LNCAP (cell line): ENCODE measurements at regions not wholly inside any gene's neighbourhood (a gene's known extent, or its start where the extent isn't known, plus 50 kb on each side); places are given as distances from the start of the nearest gene placed in this dataset.

Experiments used
- TF ChIP-seq, protein P1 (sequence below): fragments of 450-650 bp; IDR thresholded peaks from 2 replicates; pipeline ENCODE4 v1.5.1; 2017; ENCODE audit warnings: mild to moderate bottlenecking

DNA sequence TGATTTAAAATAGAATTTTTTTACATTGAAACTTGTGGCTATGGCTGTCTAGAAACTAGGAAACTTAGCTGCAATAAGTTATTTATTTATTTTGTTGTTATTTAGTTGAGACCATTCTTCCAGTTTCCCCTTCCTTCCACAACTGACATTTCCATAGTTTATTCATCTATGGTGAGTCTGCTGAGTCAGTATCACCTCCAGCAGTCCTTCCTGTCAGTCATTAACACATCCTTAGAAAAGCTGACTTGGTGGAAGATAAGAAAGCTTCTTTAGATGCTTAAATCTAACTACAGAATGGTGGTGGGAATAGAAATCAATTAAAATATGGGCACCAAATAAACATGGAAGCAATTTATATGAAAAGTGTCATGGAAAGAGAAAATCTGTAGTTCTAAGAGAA lies 714.0 kb downstream of the RWDD3 start:
- TF ChIP-seq, protein P1, sequence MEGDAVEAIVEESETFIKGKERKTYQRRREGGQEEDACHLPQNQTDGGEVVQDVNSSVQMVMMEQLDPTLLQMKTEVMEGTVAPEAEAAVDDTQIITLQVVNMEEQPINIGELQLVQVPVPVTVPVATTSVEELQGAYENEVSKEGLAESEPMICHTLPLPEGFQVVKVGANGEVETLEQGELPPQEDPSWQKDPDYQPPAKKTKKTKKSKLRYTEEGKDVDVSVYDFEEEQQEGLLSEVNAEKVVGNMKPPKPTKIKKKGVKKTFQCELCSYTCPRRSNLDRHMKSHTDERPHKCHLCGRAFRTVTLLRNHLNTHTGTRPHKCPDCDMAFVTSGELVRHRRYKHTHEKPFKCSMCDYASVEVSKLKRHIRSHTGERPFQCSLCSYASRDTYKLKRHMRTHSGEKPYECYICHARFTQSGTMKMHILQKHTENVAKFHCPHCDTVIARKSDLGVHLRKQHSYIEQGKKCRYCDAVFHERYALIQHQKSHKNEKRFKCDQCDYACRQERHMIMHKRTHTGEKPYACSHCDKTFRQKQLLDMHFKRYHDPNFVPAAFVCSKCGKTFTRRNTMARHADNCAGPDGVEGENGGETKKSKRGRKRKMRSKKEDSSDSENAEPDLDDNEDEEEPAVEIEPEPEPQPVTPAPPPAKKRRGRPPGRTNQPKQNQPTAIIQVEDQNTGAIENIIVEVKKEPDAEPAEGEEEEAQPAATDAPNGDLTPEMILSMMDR: no peak

DNA sequence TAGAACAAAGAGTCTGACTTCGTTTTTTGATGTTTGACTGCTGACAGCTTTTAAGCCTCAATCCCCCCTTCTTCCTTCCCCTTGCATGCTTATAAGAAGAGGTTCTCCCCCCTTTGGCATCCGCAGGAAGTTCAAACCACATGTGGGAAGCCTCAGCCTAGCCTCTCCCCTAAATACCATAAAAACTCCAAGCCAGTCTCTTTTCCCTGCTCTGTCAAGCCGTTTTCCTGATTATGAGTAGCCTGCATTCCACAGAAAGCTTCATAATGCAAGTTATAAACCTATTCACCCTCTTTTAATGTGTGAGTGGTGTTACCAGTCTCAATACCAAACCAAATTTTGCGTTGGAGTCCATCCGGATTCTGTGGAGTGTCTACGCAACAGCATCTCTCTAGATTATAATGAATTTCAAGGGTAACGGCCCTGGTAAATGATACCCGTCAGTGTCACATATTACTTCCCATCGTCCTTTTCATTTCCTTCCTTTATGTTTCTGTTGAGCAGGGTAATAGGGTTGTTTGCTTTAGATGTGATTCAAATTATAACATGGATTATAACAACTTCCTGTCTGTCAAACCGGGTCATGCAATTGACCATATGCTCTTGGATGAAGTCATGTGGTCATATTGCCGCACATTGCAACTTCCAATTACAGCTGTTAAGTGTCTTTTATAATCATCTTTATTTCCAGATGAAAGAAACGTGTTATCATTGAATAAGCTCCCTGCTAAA lies 717.5 kb downstream of the RWDD3 start:
- TF ChIP-seq, protein P1: no peak

DNA sequence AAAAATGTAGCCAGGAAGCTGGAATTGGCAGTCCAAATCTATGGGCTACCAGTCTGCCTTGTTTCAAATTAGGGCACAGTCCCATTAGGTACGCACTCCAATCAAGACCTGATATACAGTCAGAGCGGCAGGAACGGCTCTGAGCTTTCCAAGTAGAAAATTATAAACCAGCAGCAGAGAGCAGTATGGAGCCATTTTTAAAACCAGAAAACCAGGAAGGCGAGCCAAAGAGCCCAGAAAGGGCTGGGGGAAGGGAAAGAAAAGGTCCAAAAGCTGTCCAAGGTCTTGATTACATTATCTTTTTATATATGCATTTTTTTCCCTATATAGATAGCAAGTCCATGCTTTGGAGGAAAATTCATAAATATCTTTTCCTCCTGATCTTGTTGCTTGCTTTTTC lies 719.0 kb downstream of the RWDD3 start:
- TF ChIP-seq, protein P1: peak; percentile 53; the same call in 1 of the 2 replicates

DNA sequence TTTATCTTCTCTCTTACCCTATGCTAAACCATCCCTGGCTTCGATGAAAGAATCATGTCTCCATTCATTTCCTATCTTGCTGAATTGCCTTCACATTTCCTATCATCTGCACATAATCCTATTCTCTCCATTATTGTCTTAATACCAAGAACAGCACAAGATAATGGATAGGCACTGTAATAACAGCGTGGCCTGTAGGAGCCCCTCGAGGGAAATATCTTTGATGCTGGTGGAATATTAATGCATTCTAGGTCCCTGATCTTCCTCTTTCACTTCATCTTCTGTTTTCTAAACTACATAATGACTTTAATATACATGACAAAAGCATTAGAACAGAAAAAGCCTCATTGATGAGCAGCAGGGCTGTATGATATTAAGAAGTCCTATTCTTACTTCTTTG lies 720.6 kb downstream of the RWDD3 start:
- TF ChIP-seq, protein P1: no peak

DNA sequence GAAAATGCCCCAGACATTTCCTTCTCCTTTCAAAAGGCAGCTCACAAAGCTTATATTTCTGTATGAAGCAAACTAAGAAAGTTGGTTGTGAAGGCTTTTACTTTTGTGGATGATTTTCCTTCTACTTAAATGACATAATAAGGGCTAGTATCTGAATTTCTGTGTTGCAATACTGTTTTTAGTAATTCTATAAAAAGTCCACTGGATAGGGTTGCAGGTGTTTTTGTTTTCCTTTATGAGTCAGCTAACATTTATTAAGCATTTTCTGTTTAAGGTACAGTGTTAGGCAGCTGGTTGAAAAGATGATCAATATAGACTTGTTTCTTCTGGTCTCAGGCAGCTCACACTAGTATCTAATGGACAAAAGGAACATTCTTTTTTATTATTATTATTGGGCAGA lies 722.2 kb downstream of the RWDD3 start:
- TF ChIP-seq, protein P1: no peak

DNA sequence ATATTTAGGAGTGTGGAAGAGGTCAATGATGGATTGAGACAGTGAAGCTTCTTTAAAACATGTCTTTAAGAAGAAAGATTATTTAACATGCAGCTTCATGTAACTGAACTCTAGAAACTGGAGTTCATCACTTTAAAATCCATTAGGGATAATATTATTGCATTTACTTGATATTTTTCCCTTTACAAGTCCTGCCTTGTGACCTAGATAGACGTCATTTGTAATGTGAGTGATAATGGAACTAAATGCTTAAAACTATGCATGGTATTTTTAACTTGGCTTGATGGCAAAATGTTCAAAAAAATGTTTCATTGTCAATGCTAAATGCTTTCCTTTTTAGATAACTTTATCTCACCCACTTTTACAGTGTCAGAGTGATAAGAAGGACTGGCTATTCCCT lies 723.7 kb downstream of the RWDD3 start:
- TF ChIP-seq, protein P1: no peak

DNA sequence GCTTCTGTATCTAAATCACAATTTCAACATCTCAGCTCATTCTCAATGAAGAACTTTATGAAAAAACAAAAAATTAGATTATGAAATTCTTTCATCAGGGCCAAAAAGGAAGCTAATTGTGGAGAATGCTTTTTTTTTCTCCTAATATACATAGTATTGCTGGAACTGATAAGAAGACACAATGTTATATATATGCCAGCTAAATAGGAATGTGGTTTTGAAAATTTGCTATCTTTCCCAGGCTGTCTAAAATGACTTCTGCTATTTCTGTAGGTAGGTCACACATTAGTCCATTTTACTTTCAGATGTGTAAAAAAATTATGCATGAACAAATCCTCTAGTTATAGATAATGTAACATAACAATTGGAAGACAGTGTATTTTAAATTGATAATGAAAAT lies 732.9 kb downstream of the RWDD3 start:
- TF ChIP-seq, protein P1: no peak

DNA sequence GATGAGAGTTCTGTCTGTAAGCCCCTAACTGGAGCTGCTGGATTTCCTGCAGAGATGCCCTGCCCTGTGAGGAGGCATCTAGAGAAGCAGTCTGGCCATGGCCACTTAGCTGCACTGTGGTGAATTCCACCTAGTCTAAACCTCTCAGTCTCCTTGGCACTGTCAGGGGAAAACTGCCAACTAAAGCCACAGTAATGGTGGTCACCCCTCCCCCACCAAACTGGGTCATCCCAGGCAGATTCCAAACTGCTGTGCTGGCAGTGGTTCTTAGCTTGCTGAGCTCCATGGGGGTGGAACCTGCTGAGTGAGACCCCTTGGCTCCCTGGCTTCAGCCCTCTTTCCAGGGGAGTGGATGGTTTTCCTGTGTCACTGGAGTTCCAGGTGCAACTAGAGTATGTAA lies 740.6 kb downstream of the RWDD3 start:
- TF ChIP-seq, protein P1: no peak
